ENCODE measurements at regions not wholly inside any gene's neighbourhood (a gene's known extent, or its start where the extent isn't known, plus 50 kb on each side); places are given as distances from the start of the nearest gene placed in this dataset.
"Not testable (repeated sequence)": the region's sequence is repeated elsewhere in the genome, so short reads cannot be mapped to it uniquely, and the experiment has no call there.

DNA sequence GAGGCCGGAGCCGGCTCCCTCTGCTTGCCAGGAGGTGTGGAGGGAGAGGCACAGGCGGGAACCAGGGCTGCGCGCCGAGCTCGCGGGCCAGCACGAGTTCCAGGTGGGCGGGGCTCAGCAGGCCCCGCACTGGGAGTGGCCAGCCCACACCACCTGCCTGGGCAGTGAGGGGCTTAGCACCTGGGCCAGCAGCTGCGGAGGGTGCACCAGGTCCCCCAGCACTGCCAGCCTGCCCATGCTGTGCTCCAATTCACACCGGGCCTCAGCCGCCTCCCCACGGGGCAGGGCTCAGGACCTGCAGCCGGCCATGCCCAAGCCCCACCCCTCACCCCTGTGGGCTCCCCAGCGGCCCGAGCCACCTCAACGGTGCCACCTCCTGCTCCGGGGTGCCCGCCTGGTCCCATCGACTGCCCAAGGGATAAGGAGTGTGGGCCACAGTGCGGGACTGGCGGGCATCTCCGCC is 72.4 kb upstream of the PPP2R5C start:
- Histone ChIP-seq H3K9me3 (ENCODE audit: control insufficient read depth in 2 of 3, insufficient read depth in 1 of 3, low read length in 3 of 3) (no peaks in the 10 kb centered on the region), H3K9ac (ENCODE audit: low read length in 3 of 3) (no peak overlapping the region), H3K4me3 (ENCODE audit: low read length in 3 of 3) (no peak overlapping the region), H3K27me3 (ENCODE audit: control insufficient read depth, insufficient read depth, low read length) (no peaks in the 10 kb centered on the region), H3K27ac (ENCODE audit: low read depth in 2 of 2, low read length in 2 of 2) (no peak overlapping the region), H3K4me1 (ENCODE audit: control insufficient read depth in 2 of 3, insufficient read depth in 2 of 3, low read depth in 1 of 3, low read length in 3 of 3) (no peaks in the 10 kb centered on the region), H3K36me3 (ENCODE audit: control insufficient read depth in 2 of 3, insufficient read depth in 3 of 3, low read length in 3 of 3) (no peaks in the 10 kb centered on the region)
- DNase-seq (no peak), FAIRE-seq (no peak)
- TF ChIP-seq, protein P1, sequence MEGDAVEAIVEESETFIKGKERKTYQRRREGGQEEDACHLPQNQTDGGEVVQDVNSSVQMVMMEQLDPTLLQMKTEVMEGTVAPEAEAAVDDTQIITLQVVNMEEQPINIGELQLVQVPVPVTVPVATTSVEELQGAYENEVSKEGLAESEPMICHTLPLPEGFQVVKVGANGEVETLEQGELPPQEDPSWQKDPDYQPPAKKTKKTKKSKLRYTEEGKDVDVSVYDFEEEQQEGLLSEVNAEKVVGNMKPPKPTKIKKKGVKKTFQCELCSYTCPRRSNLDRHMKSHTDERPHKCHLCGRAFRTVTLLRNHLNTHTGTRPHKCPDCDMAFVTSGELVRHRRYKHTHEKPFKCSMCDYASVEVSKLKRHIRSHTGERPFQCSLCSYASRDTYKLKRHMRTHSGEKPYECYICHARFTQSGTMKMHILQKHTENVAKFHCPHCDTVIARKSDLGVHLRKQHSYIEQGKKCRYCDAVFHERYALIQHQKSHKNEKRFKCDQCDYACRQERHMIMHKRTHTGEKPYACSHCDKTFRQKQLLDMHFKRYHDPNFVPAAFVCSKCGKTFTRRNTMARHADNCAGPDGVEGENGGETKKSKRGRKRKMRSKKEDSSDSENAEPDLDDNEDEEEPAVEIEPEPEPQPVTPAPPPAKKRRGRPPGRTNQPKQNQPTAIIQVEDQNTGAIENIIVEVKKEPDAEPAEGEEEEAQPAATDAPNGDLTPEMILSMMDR (IDR thresholded peaks at IDR 0.05; ENCODE audit: borderline replicate concordance, extremely low read depth, insufficient read depth) = no peak
- intact Hi-C loops (cut with DNase I) = no loop called here

DNA sequence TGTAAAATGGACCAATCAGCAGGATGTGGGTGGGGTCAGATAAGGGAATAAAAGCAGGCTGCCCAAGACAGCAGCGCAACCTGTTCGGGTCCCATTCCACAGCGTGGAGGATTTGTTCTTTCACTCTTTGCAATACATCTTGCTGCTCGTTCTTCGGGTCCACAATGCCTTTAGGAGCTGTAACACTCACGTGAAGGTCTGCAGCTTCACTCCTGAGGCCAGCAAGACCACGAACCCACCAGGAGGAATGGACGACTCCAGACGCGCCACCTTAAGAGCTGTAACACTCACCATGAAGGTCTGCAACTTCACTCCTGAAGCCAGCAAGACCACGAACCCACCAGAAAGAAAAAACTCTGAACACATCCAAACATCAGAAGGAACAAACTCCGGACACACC is 71.5 kb upstream of the PPP2R5C start:
- H3K27ac ChIP-seq (ENCODE audit: low read depth in 2 of 2, low read length in 2 of 2); H3K27me3 ChIP-seq (ENCODE audit: control insufficient read depth, insufficient read depth, low read length); H3K9ac ChIP-seq (ENCODE audit: low read length in 3 of 3); FAIRE-seq; H3K36me3 ChIP-seq (ENCODE audit: control insufficient read depth in 2 of 3, insufficient read depth in 3 of 3, low read length in 3 of 3); H3K4me3 ChIP-seq (ENCODE audit: low read length in 3 of 3); H3K4me1 ChIP-seq (ENCODE audit: control insufficient read depth in 2 of 3, insufficient read depth in 2 of 3, low read depth in 1 of 3, low read length in 3 of 3); DNase-seq; intact Hi-C loops (cut with DNase I); H3K9me3 ChIP-seq (ENCODE audit: control insufficient read depth in 2 of 3, insufficient read depth in 1 of 3, low read length in 3 of 3): not testable (repeated sequence)

DNA sequence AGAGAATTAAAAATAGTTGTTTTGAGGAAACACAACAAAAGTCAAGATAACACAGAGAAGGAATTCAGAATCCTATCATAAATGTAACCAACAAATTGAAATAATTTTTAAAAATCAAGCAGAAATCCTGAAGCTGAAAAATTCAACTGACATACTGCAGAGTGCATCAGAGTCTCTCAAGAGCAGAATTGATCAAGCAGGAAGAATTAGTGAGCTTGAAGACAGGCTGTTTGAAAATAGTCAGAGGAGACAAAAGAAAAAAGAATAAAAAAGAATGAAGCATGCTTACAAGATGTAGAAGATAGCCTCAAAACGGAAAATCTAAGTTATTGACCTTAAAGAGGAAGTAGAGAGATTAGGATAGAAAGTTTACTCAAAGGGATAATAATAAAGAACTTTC is 65.8 kb upstream of the PPP2R5C start:
- no peak for FAIRE-seq
- no peaks in the 10 kb centered on the region for H3K4me1 ChIP-seq (ENCODE audit: control insufficient read depth in 2 of 3, insufficient read depth in 2 of 3, low read depth in 1 of 3, low read length in 3 of 3)
- no peak overlapping the region for H3K27ac ChIP-seq (ENCODE audit: low read depth in 2 of 2, low read length in 2 of 2)

DNA sequence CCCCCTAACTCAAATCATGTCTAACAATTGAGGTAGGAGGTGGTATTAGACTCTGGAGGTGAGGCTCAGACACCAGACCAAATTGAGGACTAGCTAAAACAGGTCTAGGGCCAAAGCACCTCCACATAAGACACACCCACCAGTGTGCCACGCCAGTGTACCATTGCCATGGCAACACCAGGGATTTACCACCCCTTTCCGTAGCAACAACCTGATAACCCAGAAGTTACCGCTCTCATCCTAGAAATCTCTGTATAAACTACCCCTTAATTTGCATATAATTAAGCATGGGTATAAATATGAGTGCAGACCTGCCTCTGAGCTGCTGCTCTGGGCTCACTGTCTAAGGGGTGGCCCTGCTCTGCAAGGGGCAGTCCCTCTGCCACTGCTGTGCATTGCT is 57.4 kb upstream of the PPP2R5C start:
- intact Hi-C loops (cut with DNase I) = no loop called here
- Histone ChIP-seq H3K4me3 (ENCODE audit: low read length in 3 of 3) (no peak overlapping the region), H3K36me3 (ENCODE audit: control insufficient read depth in 2 of 3, insufficient read depth in 3 of 3, low read length in 3 of 3) (no peaks in the 10 kb centered on the region), H3K27ac (ENCODE audit: low read depth in 2 of 2, low read length in 2 of 2) (no peak overlapping the region), H3K4me1 (ENCODE audit: control insufficient read depth in 2 of 3, insufficient read depth in 2 of 3, low read depth in 1 of 3, low read length in 3 of 3) (peaks cover 0 to 11% (median 0%) of the 10 kb centered on the region in 3 donors), H3K9ac (ENCODE audit: low read length in 3 of 3) (no peak overlapping the region), H3K9me3 (ENCODE audit: control insufficient read depth in 2 of 3, insufficient read depth in 1 of 3, low read length in 3 of 3) (no peaks in the 10 kb centered on the region), H3K27me3 (ENCODE audit: control insufficient read depth, insufficient read depth, low read length) (no peaks in the 10 kb centered on the region)
- no peak for DNase-seq
- TF ChIP-seq, protein P1 (IDR thresholded peaks at IDR 0.05; ENCODE audit: borderline replicate concordance, extremely low read depth, insufficient read depth) = no peak
- FAIRE-seq = no peak

More for the DNA sequence above, 65.8 kb upstream of the PPP2R5C start:
- no peaks in the 10 kb centered on the region for H3K36me3 ChIP-seq (ENCODE audit: control insufficient read depth in 2 of 3, insufficient read depth in 3 of 3, low read length in 3 of 3)
- no peak overlapping the region for H3K9ac ChIP-seq (ENCODE audit: low read length in 3 of 3)
- no peak for DNase-seq
- intact Hi-C loops (cut with DNase I) = no loop called here
- H3K27me3 ChIP-seq (ENCODE audit: control insufficient read depth, insufficient read depth, low read length) = no peaks in the 10 kb centered on the region
- no peak overlapping the region for H3K4me3 ChIP-seq (ENCODE audit: low read length in 3 of 3)
- H3K9me3 ChIP-seq (ENCODE audit: control insufficient read depth in 2 of 3, insufficient read depth in 1 of 3, low read length in 3 of 3) = peaks cover 0 to 2% (median 0%) of the 10 kb centered on the region in 3 donors
- TF ChIP-seq, protein P1 (IDR thresholded peaks at IDR 0.05; ENCODE audit: borderline replicate concordance, extremely low read depth, insufficient read depth) = no peak

Measured in kidney (tissue), 13 donors.